SJCRH30 (cell line): ENCODE measurements at regions not wholly inside any gene's neighbourhood (a gene's known extent, or its start where the extent isn't known, plus 50 kb on each side); places are given as distances from the start of the nearest gene placed in this dataset.

Source experiments
- DNase-seq, 2 experiments: peaks; one replicate each; pipeline ENCODE4 v3.0.0-alpha.2; 2015 to 2020
- H3K27ac ChIP-seq: fragments of 250-450 bp; sonication (Bioruptor Pico); 2 replicates; pipeline ENCODE4 v1.5.1; 2020; ENCODE audit warnings: mild to moderate bottlenecking, moderate library complexity
- H3K27me3 ChIP-seq: fragments of 250-450 bp; sonication (Bioruptor Pico); 2 replicates; pipeline ENCODE4 v1.5.1; 2020; ENCODE audit warnings: mild to moderate bottlenecking, moderate library complexity
- H3K36me3 ChIP-seq: fragments of 250-450 bp; sonication (Bioruptor Pico); 2 replicates; pipeline ENCODE4 v1.5.1; 2020; ENCODE audit warnings: mild to moderate bottlenecking, moderate library complexity
- H3K4me1 ChIP-seq: fragments of 250-450 bp; sonication (Bioruptor Pico); 2 replicates; pipeline ENCODE4 v1.5.1; 2020; ENCODE audit warnings: mild to moderate bottlenecking, moderate library complexity
- H3K4me3 ChIP-seq: fragments of 250-450 bp; sonication (Bioruptor Pico); 2 replicates; pipeline ENCODE4 v1.5.1; 2020; ENCODE audit warnings: mild to moderate bottlenecking, moderate library complexity
- H3K9me3 ChIP-seq: fragments of 250-450 bp; sonication (Bioruptor Pico); replicated peaks from 2 replicates; pipeline ENCODE4 v1.5.1; 2020; ENCODE audit warnings: mild to moderate bottlenecking, moderate library complexity

GRCh38 chr1:222275001-222275728 lies 272.7 kb downstream of the HHIPL2 start:
- no peak for DNase-seq
- no peaks in the 10 kb centered on the region for H3K9me3 ChIP-seq
- H3K27ac ChIP-seq, result no peak overlapping the region
- no peaks in the 10 kb centered on the region for H3K4me1 ChIP-seq
- no peak overlapping the region for H3K4me3 ChIP-seq
- H3K36me3 ChIP-seq, result no peaks in the 10 kb centered on the region
- H3K27me3 ChIP-seq, result peaks cover 2% of the 10 kb centered on the region; the same call in 1 of the 2 replicates

GRCh38 chr1:222266223-222267196 lies 281.4 kb downstream of the HHIPL2 start:
- Histone ChIP-seq H3K27me3 (peaks cover 8% of the 10 kb centered on the region; the same call in 1 of the 2 replicates), H3K4me3 (no peak overlapping the region), H3K36me3 (no peaks in the 10 kb centered on the region), H3K9me3 (no peaks in the 10 kb centered on the region), H3K27ac (no peak overlapping the region), H3K4me1 (no peaks in the 10 kb centered on the region)
- DNase-seq, result no peak

- H3K4me1 ChIP-seq, result no peaks in the 10 kb centered on the region
These were observed 284.1 kb downstream of the HHIPL2 start for GRCh38 chr1:222263791-222264190.

GRCh38 chr1:222257027-222257426 lies 290.9 kb downstream of the HHIPL2 start:
- H3K4me1 ChIP-seq, result no peaks in the 10 kb centered on the region; the same call in 1 of the 2 replicates
- no peak for DNase-seq
- no peak overlapping the region for H3K27ac ChIP-seq
- H3K9me3 ChIP-seq, result no peaks in the 10 kb centered on the region
- H3K27me3 ChIP-seq, result no peaks in the 10 kb centered on the region
- H3K36me3 ChIP-seq, result no peaks in the 10 kb centered on the region
- H3K4me3 ChIP-seq, result no peak overlapping the region

More at GRCh38 chr1:222263791-222264190, 284.1 kb downstream of the HHIPL2 start:
- Histone ChIP-seq H3K9me3 (no peaks in the 10 kb centered on the region), H3K27me3 (peaks cover 8% of the 10 kb centered on the region; the same call in 1 of the 2 replicates), H3K36me3 (no peaks in the 10 kb centered on the region), H3K4me3 (no peak overlapping the region), H3K27ac (no peak overlapping the region)
- DNase-seq, result peak in 1 of 2 experiments; percentile 23

- Histone ChIP-seq H3K27ac (no peak overlapping the region), H3K27me3 (no peaks in the 10 kb centered on the region), H3K9me3 (no peaks in the 10 kb centered on the region), H3K4me1 (no peaks in the 10 kb centered on the region; the same call in 1 of the 2 replicates), H3K4me3 (no peak overlapping the region), H3K36me3 (no peaks in the 10 kb centered on the region)
- DNase-seq, result no peak
These were observed 291.8 kb downstream of the HHIPL2 start for GRCh38 chr1:222256058-222256457.

- Histone ChIP-seq H3K36me3 (no peaks in the 10 kb centered on the region), H3K27ac (no peak overlapping the region), H3K4me3 (no peak overlapping the region), H3K9me3 (no peaks in the 10 kb centered on the region), H3K27me3 (no peaks in the 10 kb centered on the region), H3K4me1 (no peaks in the 10 kb centered on the region; the same call in 1 of the 2 replicates)
- no peak for DNase-seq
These were observed 295.1 kb downstream of the HHIPL2 start for GRCh38 chr1:222252788-222253187.

GRCh38 chr1:222251847-222252246 lies 296.1 kb downstream of the HHIPL2 start:
- DNase-seq, result no peak
- Histone ChIP-seq H3K4me3 (no peak overlapping the region), H3K9me3 (no peaks in the 10 kb centered on the region), H3K36me3 (no peaks in the 10 kb centered on the region), H3K27ac (no peak overlapping the region), H3K27me3 (no peaks in the 10 kb centered on the region), H3K4me1 (no peaks in the 10 kb centered on the region; the same call in 1 of the 2 replicates)

GRCh38 chr1:222250376-222250775 lies 297.5 kb downstream of the HHIPL2 start:
- H3K9me3 ChIP-seq, result no peaks in the 10 kb centered on the region
- no peaks in the 10 kb centered on the region for H3K27me3 ChIP-seq
- no peak for DNase-seq
- no peak overlapping the region for H3K4me3 ChIP-seq
- H3K36me3 ChIP-seq, result no peaks in the 10 kb centered on the region
- H3K4me1 ChIP-seq, result no peaks in the 10 kb centered on the region
- H3K27ac ChIP-seq, result no peak overlapping the region

GRCh38 chr1:222247811-222248310 lies 300.0 kb downstream of the HHIPL2 start:
- H3K4me1 ChIP-seq, result no peaks in the 10 kb centered on the region
- no peaks in the 10 kb centered on the region for H3K27me3 ChIP-seq
- H3K4me3 ChIP-seq, result no peak overlapping the region
- no peaks in the 10 kb centered on the region for H3K9me3 ChIP-seq
- no peaks in the 10 kb centered on the region for H3K36me3 ChIP-seq
- no peak for DNase-seq
- no peak overlapping the region for H3K27ac ChIP-seq

- H3K4me3 ChIP-seq, result no peak overlapping the region
- no peak for DNase-seq
- no peaks in the 10 kb centered on the region for H3K4me1 ChIP-seq
- no peaks in the 10 kb centered on the region for H3K9me3 ChIP-seq
- H3K36me3 ChIP-seq, result no peaks in the 10 kb centered on the region
- H3K27me3 ChIP-seq, result peaks cover 4% of the 10 kb centered on the region; the same call in 1 of the 2 replicates
- H3K27ac ChIP-seq, result no peak overlapping the region
These were observed 300.8 kb downstream of the HHIPL2 start for GRCh38 chr1:222247081-222247480.

- no peak overlapping the region for H3K4me3 ChIP-seq
- no peak for DNase-seq
- H3K36me3 ChIP-seq, result no peaks in the 10 kb centered on the region
- H3K4me1 ChIP-seq, result no peaks in the 10 kb centered on the region
- no peak overlapping the region for H3K27ac ChIP-seq
- peaks cover 4% of the 10 kb centered on the region; the same call in 1 of the 2 replicates for H3K27me3 ChIP-seq
- H3K9me3 ChIP-seq, result no peaks in the 10 kb centered on the region
These were observed 304.0 kb downstream of the HHIPL2 start for GRCh38 chr1:222243902-222244301.

GRCh38 chr1:222242492-222242891 lies 305.4 kb downstream of the HHIPL2 start:
- DNase-seq, result no peak
- Histone ChIP-seq H3K36me3 (no peaks in the 10 kb centered on the region), H3K4me3 (no peak overlapping the region), H3K27me3 (peaks cover 4% of the 10 kb centered on the region; the same call in 1 of the 2 replicates), H3K4me1 (no peaks in the 10 kb centered on the region), H3K27ac (no peak overlapping the region), H3K9me3 (no peaks in the 10 kb centered on the region)

GRCh38 chr1:222241410-222241809 lies 306.5 kb downstream of the HHIPL2 start:
- no peak for DNase-seq
- Histone ChIP-seq H3K4me1 (no peaks in the 10 kb centered on the region), H3K9me3 (no peaks in the 10 kb centered on the region), H3K27me3 (peaks cover 4% of the 10 kb centered on the region; the same call in 1 of the 2 replicates), H3K27ac (no peak overlapping the region), H3K36me3 (no peaks in the 10 kb centered on the region), H3K4me3 (no peak overlapping the region)

GRCh38 chr1:222240536-222241181 lies 307.2 kb downstream of the HHIPL2 start:
- no peaks in the 10 kb centered on the region for H3K4me1 ChIP-seq
- H3K4me3 ChIP-seq, result no peak overlapping the region
- DNase-seq, result no peak
- peaks cover 4% of the 10 kb centered on the region; the same call in 1 of the 2 replicates for H3K27me3 ChIP-seq
- H3K36me3 ChIP-seq, result no peaks in the 10 kb centered on the region
- H3K9me3 ChIP-seq, result no peaks in the 10 kb centered on the region
- H3K27ac ChIP-seq, result no peak overlapping the region
